IMR-90 (cell line): ENCODE measurements at regions not wholly inside any gene's neighbourhood (a gene's known extent, or its start where the extent isn't known, plus 50 kb on each side); places are given as distances from the start of the nearest gene placed in this dataset.

Experiments
- ATAC-seq: fragments of 200-7000 bp; cut with Tn5 transposase; 2 replicates; pipeline ENCODE4 v1.9.1; 2020; ENCODE audit warnings: low read depth, mild to moderate bottlenecking, moderate library complexity
- BruUV-seq: library from RNA; stranded (reverse); fragments of 400-500 nt; replicated peaks from 2 replicates; lab custom pipeline; 2021; lab: Mats Ljungman, UMichigan
- CTCF ChIA-PET: fragments of 300-600 bp; formaldehyde crosslinking; extraction: SDS; loops from one replicate; lab custom pipeline; 2021; ENCODE audit warnings: antibody characterized with exemption; lab: Yijun Ruan, JAX
- POLR2A ChIA-PET: fragments of 300-600 bp; sonication (Branson Sonifier 250); formaldehyde crosslinking; loops from one replicate; lab custom pipeline; 2022; ENCODE audit warnings: antibody characterized with exemption; ENCODE audit not compliant: unreplicated experiment; lab: Charles Lee
- DNase-seq: peaks from one replicate; pipeline ENCODE4 v3.0.0; 2013
- H2AFZ ChIP-seq: replicated peaks from 2 replicates; pipeline ENCODE3; 2013; ENCODE audit warnings: low read length, mild to moderate bottlenecking; ENCODE audit not compliant: poor library complexity
- H2AK5ac ChIP-seq: 2 replicates; pipeline ENCODE4 v1.6.1; 2013; ENCODE audit warnings: low read depth, low read length, inconsistent platforms
- H2AK9ac ChIP-seq: replicated peaks from 2 replicates; pipeline ENCODE3; 2013; ENCODE audit warnings: mild to moderate bottlenecking, low read depth, low read length, moderate library complexity; ENCODE audit not compliant: poor library complexity
- H2BK120ac ChIP-seq: 2 replicates; pipeline ENCODE4 v1.6.1; 2013; ENCODE audit warnings: low read depth, low read length, inconsistent platforms
- H2BK15ac ChIP-seq: 3 replicates; pipeline ENCODE4 v1.6.1; 2013; ENCODE audit warnings: low read depth, low read length, inconsistent platforms
- H2BK20ac ChIP-seq: 2 replicates; pipeline ENCODE4 v1.6.1; 2013; ENCODE audit warnings: low read depth, mild to moderate bottlenecking, inconsistent platforms, low read length, moderate library complexity
- H2BK5ac ChIP-seq: 2 replicates; pipeline ENCODE4 v1.6.1; 2013; ENCODE audit warnings: mild to moderate bottlenecking, low read depth, low read length, inconsistent platforms; ENCODE audit not compliant: poor library complexity, severe bottlenecking
- H3K14ac ChIP-seq: replicated peaks from 2 replicates; pipeline ENCODE4 v1.6.1; 2013; ENCODE audit warnings: low read depth, low read length, inconsistent platforms
- H3K18ac ChIP-seq: 2 replicates; pipeline ENCODE4 v1.6.1; 2013; ENCODE audit warnings: low read depth, low read length, control low read depth
- H3K23ac ChIP-seq: 2 replicates; pipeline ENCODE4 v1.6.1; 2013; ENCODE audit warnings: low read depth, low read length, inconsistent platforms
- H3K27ac ChIP-seq: 2 replicates; pipeline ENCODE4 v1.5.1; 2013; ENCODE audit warnings: mild to moderate bottlenecking, control low read depth, low read length; ENCODE audit not compliant: insufficient read depth
- H3K27me3 ChIP-seq: 2 replicates; pipeline ENCODE4 v1.6.1; 2013; ENCODE audit warnings: low read length; ENCODE audit not compliant: control insufficient read depth, insufficient read depth
- H3K36me3 ChIP-seq: 2 replicates; pipeline ENCODE4 v1.6.1; 2013; ENCODE audit warnings: low read length, mixed read lengths; ENCODE audit not compliant: control insufficient read depth, insufficient read depth
- H3K4ac ChIP-seq: 2 replicates; pipeline ENCODE4 v1.6.1; 2013; ENCODE audit warnings: low read depth, low read length, inconsistent platforms
- H3K4me1 ChIP-seq: 2 replicates; pipeline ENCODE4 v1.6.1; 2013; ENCODE audit warnings: low read length, mixed read lengths; ENCODE audit not compliant: control insufficient read depth, insufficient read depth
- H3K4me2 ChIP-seq: 2 replicates; pipeline ENCODE4 v1.6.1; 2013; ENCODE audit warnings: low read depth, mild to moderate bottlenecking, control low read depth, low read length, moderate library complexity
- H3K4me3 ChIP-seq: 2 replicates; pipeline ENCODE4 v1.5.1; 2013; ENCODE audit warnings: low read depth, mild to moderate bottlenecking, control low read depth, low read length, moderate library complexity; ENCODE audit not compliant: insufficient read depth
- H3K56ac ChIP-seq: 2 replicates; pipeline ENCODE4 v1.6.1; 2013; ENCODE audit warnings: low read length, inconsistent platforms; ENCODE audit not compliant: insufficient read depth; ENCODE audit errors: extremely low read depth
- H3K79me1 ChIP-seq, 2 experiments: 2 replicates each; pipeline ENCODE4 v1.6.1; 2013; ENCODE audit warnings: low read length in 2 of 2, inconsistent platforms in 1 of 2, low read depth in 1 of 2
- H3K9ac ChIP-seq: 2 replicates; pipeline ENCODE4 v1.6.1; 2013; ENCODE audit warnings: low read depth, low read length, control low read depth
- H3K9me1 ChIP-seq: 2 replicates; pipeline ENCODE4 v1.6.1; 2013; ENCODE audit warnings: low read length, inconsistent platforms; ENCODE audit not compliant: insufficient read depth
- H3K9me3 ChIP-seq: 2 replicates; pipeline ENCODE4 v1.6.1; 2013; ENCODE audit warnings: low read length; ENCODE audit not compliant: control insufficient read depth, insufficient read depth
- H4K20me1 ChIP-seq: 2 replicates; pipeline ENCODE4 v1.6.1; 2013; ENCODE audit warnings: low read length, inconsistent platforms; ENCODE audit not compliant: insufficient read depth
- H4K5ac ChIP-seq: 2 replicates; pipeline ENCODE4 v1.6.1; 2013; ENCODE audit warnings: mild to moderate bottlenecking, low read depth, low read length, control low read depth
- H4K8ac ChIP-seq, 2 experiments: 2 replicates each; pipeline ENCODE4 v1.6.1; 2013; ENCODE audit warnings: low read depth in 2 of 2, low read length in 2 of 2, control low read depth in 1 of 2, inconsistent platforms in 1 of 2
- H4K91ac ChIP-seq: 2 replicates; pipeline ENCODE4 v1.6.1; 2013; ENCODE audit warnings: low read depth, low read length, inconsistent platforms; ENCODE audit not compliant: insufficient read depth
- BHLHE40 ChIP-seq: fragments of 150-350 bp; IDR thresholded peaks from 2 replicates; pipeline ENCODE4 v1.6.1; 2016; ENCODE audit warnings: mild to moderate bottlenecking, low read depth, low read length
- CEBPB ChIP-seq: IDR thresholded peaks from 2 replicates; pipeline ENCODE4 v1.6.1; 2012; ENCODE audit warnings: low read depth, low read length, improper control_type of control experiment
- CHD1 ChIP-seq: IDR thresholded peaks from 2 replicates; pipeline ENCODE4 v1.6.1; 2012; ENCODE audit warnings: low read depth, low read length, improper control_type of control experiment
- CTCF ChIP-seq: conservative IDR thresholded peaks from 2 replicates; pipeline ENCODE4 v1.5.1; 2012; ENCODE audit warnings: mild to moderate bottlenecking, low read depth, low read length, improper control_type of control experiment
- ELK1 ChIP-seq: fragments of 150-350 bp; IDR thresholded peaks from 2 replicates; pipeline ENCODE4 v1.6.1; 2016; ENCODE audit warnings: low read depth, mild to moderate bottlenecking, low read length, moderate library complexity, borderline replicate concordance
- FOS ChIP-seq: fragments of 150-350 bp; IDR thresholded peaks from 2 replicates; pipeline ENCODE4 v1.6.1; 2016; ENCODE audit warnings: low read depth, low read length
- MAFK ChIP-seq: IDR thresholded peaks from 2 replicates; pipeline ENCODE4 v1.6.1; 2012; ENCODE audit warnings: low read depth, low read length, improper control_type of control experiment
- MAZ ChIP-seq: IDR thresholded peaks from 2 replicates; pipeline ENCODE4 v1.6.1; 2012; ENCODE audit warnings: low read depth, mild to moderate bottlenecking, low read length, improper control_type of control experiment, moderate library complexity, borderline replicate concordance
- MXI1 ChIP-seq: IDR thresholded peaks from 2 replicates; pipeline ENCODE4 v1.6.1; 2012; ENCODE audit warnings: low read depth, mild to moderate bottlenecking, low read length, moderate library complexity, borderline replicate concordance
- NFE2L2 ChIP-seq: fragments of 150-350 bp; IDR thresholded peaks from 2 replicates; pipeline ENCODE4 v1.6.1; 2016; ENCODE audit warnings: low read depth, mild to moderate bottlenecking, low read length
- POLR2A ChIP-seq: IDR thresholded peaks from 2 replicates; pipeline ENCODE4 v1.6.1; 2012; ENCODE audit warnings: mild to moderate bottlenecking, low read depth, low read length
- RAD21 ChIP-seq: IDR thresholded peaks from 2 replicates; pipeline ENCODE4 v1.6.1; 2012; ENCODE audit warnings: low read length, improper control_type of control experiment
- RCOR1 ChIP-seq: IDR thresholded peaks from 2 replicates; pipeline ENCODE4 v1.6.1; 2012; ENCODE audit warnings: mild to moderate bottlenecking, low read length, improper control_type of control experiment; ENCODE audit not compliant: insufficient replicate concordance
- RFX5 ChIP-seq: IDR thresholded peaks from 2 replicates; pipeline ENCODE4 v1.8.0; 2012; ENCODE audit warnings: low read depth, mild to moderate bottlenecking, low read length, moderate library complexity
- SMC3 ChIP-seq: fragments of 150-350 bp; IDR thresholded peaks from 2 replicates; pipeline ENCODE4 v1.6.1; 2016; ENCODE audit warnings: low read depth, mild to moderate bottlenecking, antibody characterized with exemption, low read length, moderate library complexity
- USF2 ChIP-seq: fragments of 150-350 bp; IDR thresholded peaks from 2 replicates; pipeline ENCODE4 v1.6.1; 2017; ENCODE audit warnings: mild to moderate bottlenecking, antibody characterized with exemption, low read length, low read depth
- dilution Hi-C: fragments of 300-500 bp; cut with HindIII; formaldehyde crosslinking; loops from one replicate; pipeline ENCODE4 v1.14.3; 2018; ENCODE audit warnings: low sequenced_read_pairs; ENCODE audit not compliant: unreplicated experiment
- in situ Hi-C: fragments of 300-500 bp; cut with MboI; formaldehyde crosslinking; loops from 3 replicates; pipeline ENCODE4 v1.14.3; 2019; ENCODE audit warnings: low sequenced_read_pairs, inconsistent platforms, mixed read lengths
- intact Hi-C: fragments of 100-400 bp; cut with micrococcal nuclease; formaldehyde crosslinking; loops from 2 replicates; pipeline ENCODE4 v1.10.0; 2022

GRCh38 chr6:68007717-68008116, 627.4 kb upstream of the ADGRB3 start:
- dilution Hi-C loops (no loop called here), intact Hi-C loops (no loop called here), in situ Hi-C loops (no loop called here)
- H2AK9ac ChIP-seq: no peak overlapping the region
- no peak overlapping the region for H3K4me3 ChIP-seq
- H3K56ac ChIP-seq: no peak overlapping the region
- DNase-seq (no peak), ATAC-seq (no peak)
- TF ChIP-seq CEBPB (no peak), MXI1 (no peak), POLR2A (no peak), MAZ (no peak), FOS (no peak), RFX5 (no peak), USF2 (no peak), CHD1 (no peak), SMC3 (no peak), NFE2L2 (no peak), MAFK (no peak), RCOR1 (no peak), ELK1 (no peak), RAD21 (no peak), BHLHE40 (no peak), CTCF (no peak)
- no peak overlapping the region for H2AFZ ChIP-seq
- no peak overlapping the region for H3K14ac ChIP-seq
- H4K91ac ChIP-seq: no peak overlapping the region
- H2BK120ac ChIP-seq: no peak overlapping the region
- no peaks in the 10 kb centered on the region for H3K4me1 ChIP-seq
- H3K18ac ChIP-seq: no peak overlapping the region
- no peak overlapping the region for H2BK5ac ChIP-seq
- ChIA-PET CTCF (no interaction called here), POLR2A (no interaction called here)
- no peak overlapping the region for H4K8ac ChIP-seq
- no peak overlapping the region for H3K4ac ChIP-seq
- no peak overlapping the region for H2AK5ac ChIP-seq
- H3K9me1 ChIP-seq: no peaks in the 10 kb centered on the region
- no peak overlapping the region for H3K23ac ChIP-seq
- H3K36me3 ChIP-seq: no peaks in the 10 kb centered on the region
- no peak overlapping the region for H4K5ac ChIP-seq
- H2BK20ac ChIP-seq: no peak overlapping the region
- H3K4me2 ChIP-seq: no peak overlapping the region
- H4K20me1 ChIP-seq: no peaks in the 10 kb centered on the region
- peaks cover 7% of the 10 kb centered on the region for H3K9me3 ChIP-seq
- no peak overlapping the region for H2BK15ac ChIP-seq
- no TSS peak for BruUV-seq
- H3K9ac ChIP-seq: no peak overlapping the region
- H3K79me1 ChIP-seq: no peaks in the 10 kb centered on the region
- H3K27ac ChIP-seq: no peak overlapping the region
- no peaks in the 10 kb centered on the region for H3K27me3 ChIP-seq
